PFSK-1 (cell line): ENCODE measurements at regions not wholly inside any gene's neighbourhood (a gene's known extent, or its start where the extent isn't known, plus 50 kb on each side); places are given as distances from the start of the nearest gene placed in this dataset.

ENCODE experiments used
- FOXP2 ChIP-seq: optimal IDR thresholded peaks from 2 replicates; pipeline ENCODE3; 2011; ENCODE audit warnings: borderline replicate concordance, control low read depth, inconsistent platforms; ENCODE audit not compliant: insufficient read depth; ENCODE audit errors: extremely low read length, extremely low read depth
- POLR2AphosphoS5 ChIP-seq: IDR thresholded peaks from 2 replicates; pipeline ENCODE4 v1.6.1; 2012; ENCODE audit warnings: low read depth, mild to moderate bottlenecking, control low read depth, low read length, moderate library complexity
- REST ChIP-seq, 2 experiments: IDR thresholded peaks; 2 replicates each; pipeline versions ENCODE4 v1.6.1 to v1.8.0; 2011 to 2012; ENCODE audit warnings: low read depth in 2 of 2, low read length in 2 of 2, control low read depth in 1 of 2, inconsistent platforms in 1 of 2, mild to moderate bottlenecking in 1 of 2, moderate library complexity in 1 of 2; ENCODE audit not compliant: insufficient read depth in 1 of 2
- SIN3A ChIP-seq: IDR thresholded peaks from 2 replicates; pipeline ENCODE4 v1.6.1; 2012; ENCODE audit warnings: mild to moderate bottlenecking, low read length, moderate library complexity, borderline replicate concordance; ENCODE audit not compliant: insufficient read depth
- TAF1 ChIP-seq: IDR thresholded peaks from 2 replicates; pipeline ENCODE4 v1.6.1; 2012; ENCODE audit warnings: low read length, control low read depth, borderline replicate concordance; ENCODE audit not compliant: insufficient read depth

- no peak for TF ChIP-seq FOXP2
- no peak for TF ChIP-seq TAF1
- TF ChIP-seq SIN3A, result no peak
- TF ChIP-seq REST (IDR thresholded peaks at IDR 0.05; ENCODE audit: insufficient read depth in 1 of 2, low read depth in 2 of 2, low read length in 2 of 2), result no peak
- TF ChIP-seq POLR2AphosphoS5, result no peak
These were observed 64.1 kb upstream of the MMS22L start for GRCh38 chr6:97347111-97347510.

GRCh38 chr6:97361286-97361685, 78.3 kb upstream of the MMS22L start:
- TF ChIP-seq TAF1 (no peak), POLR2AphosphoS5 (no peak), REST (IDR thresholded peaks at IDR 0.05; ENCODE audit: insufficient read depth in 1 of 2, low read depth in 2 of 2, low read length in 2 of 2) (no peak), FOXP2 (no peak), SIN3A (no peak)

GRCh38 chr6:97364327-97364726, 81.3 kb upstream of the MMS22L start:
- TF ChIP-seq POLR2AphosphoS5 (no peak), FOXP2 (no peak), SIN3A (no peak), TAF1 (no peak), REST (IDR thresholded peaks at IDR 0.05; ENCODE audit: insufficient read depth in 1 of 2, low read depth in 2 of 2, low read length in 2 of 2) (no peak)

GRCh38 chr6:97392735-97393134, 109.7 kb upstream of the MMS22L start:
- TF ChIP-seq SIN3A, result no peak
- TF ChIP-seq POLR2AphosphoS5, result no peak
- TF ChIP-seq TAF1, result no peak
- TF ChIP-seq FOXP2, result no peak
- no peak for TF ChIP-seq REST (IDR thresholded peaks at IDR 0.05; ENCODE audit: insufficient read depth in 1 of 2, low read depth in 2 of 2, low read length in 2 of 2)

- TF ChIP-seq POLR2AphosphoS5, result no peak
- no peak for TF ChIP-seq SIN3A
- TF ChIP-seq TAF1, result no peak
- no peak for TF ChIP-seq FOXP2
These were observed 111.2 kb upstream of the MMS22L start for GRCh38 chr6:97394160-97394748.
